GM21576 (cell line): ENCODE measurements at regions not wholly inside any gene's neighbourhood (a gene's known extent, or its start where the extent isn't known, plus 50 kb on each side); places are given as distances from the start of the nearest gene placed in this dataset.
"Not testable (repeated sequence)": the region's sequence is repeated elsewhere in the genome, so short reads cannot be mapped to it uniquely, and the experiment has no call there.

Experiments
- ATAC-seq: cut with Tn5 transposase; IDR thresholded peaks from one replicate; pipeline ENCODE4 v1.9.1; 2021; ENCODE audit warnings: mild to moderate bottlenecking, moderate library complexity; ENCODE audit not compliant: unreplicated experiment

DNA sequence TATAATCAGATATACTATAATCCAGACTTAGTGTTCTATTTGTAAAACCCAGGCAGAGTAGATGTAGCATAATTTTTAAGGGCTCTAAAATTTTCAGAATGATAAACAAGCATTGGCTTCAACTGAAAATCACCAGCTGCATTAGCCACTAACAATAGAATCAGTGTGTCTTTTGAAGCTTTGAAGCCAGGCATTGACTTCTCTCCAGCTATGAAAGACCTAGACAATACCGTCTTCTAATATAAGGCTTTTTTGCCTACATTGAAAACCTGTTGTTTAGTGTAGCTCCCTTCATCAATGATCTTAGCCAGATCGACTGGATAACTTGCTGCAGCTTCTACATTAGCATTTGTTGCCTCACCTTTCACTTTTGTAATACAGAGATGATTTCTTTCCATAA is 1877.3 kb upstream of the ACO1 start:
- ATAC-seq: no peak

GRCh38 chr9:30511666-30512065 is 1872.8 kb upstream of the ACO1 start:
- no peak for ATAC-seq

DNA sequence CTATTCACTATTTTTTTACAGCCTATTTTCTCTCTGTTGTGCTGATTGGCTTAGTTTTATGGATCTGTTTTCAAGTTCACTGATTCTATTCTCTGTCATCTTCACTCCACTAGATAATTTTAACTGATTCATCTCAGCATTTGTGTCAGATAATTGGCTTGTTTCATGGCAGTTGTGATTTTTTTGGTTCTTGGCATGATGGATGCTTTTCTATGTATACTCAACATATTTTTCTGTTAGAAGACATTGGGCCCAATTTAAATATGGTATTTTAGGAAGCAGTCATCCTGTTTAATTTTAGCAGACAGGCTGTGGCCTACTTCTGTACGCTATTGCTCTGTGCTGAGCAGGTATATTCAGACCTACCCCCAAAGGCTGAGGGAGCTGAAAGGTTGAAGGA is 1865.3 kb upstream of the ACO1 start:
- ATAC-seq: no peak

DNA sequence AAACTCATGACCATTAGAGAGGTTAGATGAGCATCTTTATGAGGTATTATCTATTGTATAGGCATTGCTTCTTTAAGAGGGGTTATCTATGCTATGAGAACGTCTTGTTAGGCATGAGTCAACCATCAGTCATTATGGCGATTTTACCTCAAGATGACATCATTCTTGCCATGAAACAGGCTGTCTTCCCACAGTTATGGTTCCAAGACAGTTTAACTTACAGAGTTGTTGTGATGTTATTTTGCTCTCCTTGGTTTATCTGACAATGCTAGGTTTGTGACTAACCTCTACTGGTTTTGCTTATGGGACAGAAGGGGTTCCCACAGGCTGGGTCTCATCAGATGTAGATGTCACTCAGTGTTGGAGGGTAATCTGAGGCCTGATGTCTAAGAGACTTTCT is 1864.7 kb upstream of the ACO1 start:
- ATAC-seq: no peak

DNA sequence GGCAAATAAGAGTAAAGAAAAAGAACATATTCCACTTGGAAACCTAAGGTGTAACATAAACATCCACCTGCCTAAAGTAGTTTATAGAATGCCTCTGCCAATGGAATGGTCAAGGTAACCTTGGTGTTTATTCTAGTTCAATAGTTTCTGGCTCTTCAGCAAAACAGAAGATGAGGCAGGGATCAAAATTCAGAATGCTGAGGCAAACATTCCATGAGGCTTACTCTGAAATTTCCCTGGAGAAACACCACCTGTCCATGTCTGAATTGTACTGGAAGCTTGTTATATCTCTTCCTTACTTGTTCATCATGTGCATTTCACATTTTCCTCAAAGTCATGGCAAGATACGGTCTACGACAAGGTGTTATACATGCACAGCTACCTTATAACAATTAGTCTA is 1862.4 kb upstream of the ACO1 start:
- ATAC-seq: no peak

DNA sequence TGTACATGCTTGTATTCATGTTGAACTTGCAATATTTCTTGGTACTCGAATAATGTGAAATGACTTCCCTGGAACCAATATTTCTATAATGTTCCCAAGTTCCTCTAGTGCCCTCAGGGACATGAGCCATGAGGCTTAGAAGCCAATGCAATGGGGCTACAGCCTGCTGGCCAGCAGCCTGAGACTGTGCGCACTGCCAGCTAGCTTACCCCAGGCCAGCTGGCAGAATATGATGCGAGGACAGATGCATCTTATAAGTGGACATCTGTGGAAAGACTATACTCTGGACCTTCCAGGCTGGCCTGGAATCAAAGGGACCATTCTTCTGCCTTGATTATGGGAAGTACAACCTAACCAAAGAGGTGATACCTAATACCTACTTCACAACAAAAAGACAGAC is 1862.0 kb upstream of the ACO1 start:
- ATAC-seq: no peak

- ATAC-seq: no peak
Observed at GRCh38 chr9:30524311-30524710, 1860.1 kb upstream of the ACO1 start.

DNA sequence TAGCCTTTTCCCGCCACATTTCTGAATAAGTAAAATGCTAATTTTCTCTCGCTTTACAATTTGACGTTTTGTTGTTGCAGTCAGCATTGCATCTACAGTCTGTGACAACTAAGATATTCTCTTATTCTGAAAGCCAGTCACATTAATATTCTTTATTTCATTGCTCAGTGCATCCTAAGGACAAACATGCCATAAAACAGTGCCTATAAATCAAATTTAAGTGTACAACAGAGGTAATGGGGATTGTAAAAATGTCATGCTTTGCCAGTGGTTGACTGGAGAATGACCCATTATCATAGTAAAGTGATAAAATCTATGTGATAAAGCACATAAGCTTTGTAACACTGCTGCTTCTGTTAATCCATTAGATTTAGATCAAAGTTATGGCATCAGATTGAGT is 1850.0 kb upstream of the ACO1 start:
- ATAC-seq: no peak

GRCh38 chr9:30534896-30535295 is 1849.5 kb upstream of the ACO1 start:
- no peak for ATAC-seq

DNA sequence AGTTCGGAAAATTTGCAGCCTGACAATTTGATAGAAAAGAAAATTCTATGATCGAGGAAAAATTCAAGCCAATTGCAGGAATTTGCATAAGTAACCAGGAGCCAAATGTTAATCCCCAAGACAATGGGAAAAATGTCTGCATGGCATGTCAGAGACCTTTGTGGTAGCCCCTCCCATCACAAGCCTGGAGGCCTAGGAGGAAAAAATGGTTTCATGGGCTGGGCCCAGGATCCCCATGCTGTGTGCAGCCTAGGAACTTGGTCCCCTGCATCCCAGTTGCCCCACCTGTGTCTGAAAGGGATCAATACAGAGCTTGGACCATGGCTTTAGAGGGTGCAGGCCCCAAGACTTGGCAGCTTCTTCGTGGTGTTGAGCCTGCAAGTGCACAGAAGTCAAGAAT is 1847.9 kb upstream of the ACO1 start:
- no peak for ATAC-seq

DNA sequence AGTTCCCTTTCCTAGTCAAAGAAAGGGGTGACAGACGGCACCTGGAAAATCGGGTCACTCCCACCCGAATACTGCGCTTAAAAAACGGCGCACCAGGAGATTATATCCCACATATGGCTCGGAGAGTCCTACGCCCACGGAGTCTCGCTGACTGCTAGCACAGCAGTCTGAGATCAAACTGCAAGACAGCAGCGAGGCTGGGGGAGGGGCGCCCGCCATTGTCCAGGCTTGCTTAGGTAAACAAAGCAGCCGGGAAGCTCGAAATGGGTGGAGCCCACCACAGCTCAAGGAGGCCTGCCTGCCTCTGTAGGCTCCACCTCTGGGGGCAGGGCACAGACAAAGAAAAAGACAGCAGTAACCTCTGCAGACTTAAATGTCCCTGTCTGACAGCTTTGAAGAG is 1844.7 kb upstream of the ACO1 start:
- ATAC-seq: not testable (repeated sequence)

DNA sequence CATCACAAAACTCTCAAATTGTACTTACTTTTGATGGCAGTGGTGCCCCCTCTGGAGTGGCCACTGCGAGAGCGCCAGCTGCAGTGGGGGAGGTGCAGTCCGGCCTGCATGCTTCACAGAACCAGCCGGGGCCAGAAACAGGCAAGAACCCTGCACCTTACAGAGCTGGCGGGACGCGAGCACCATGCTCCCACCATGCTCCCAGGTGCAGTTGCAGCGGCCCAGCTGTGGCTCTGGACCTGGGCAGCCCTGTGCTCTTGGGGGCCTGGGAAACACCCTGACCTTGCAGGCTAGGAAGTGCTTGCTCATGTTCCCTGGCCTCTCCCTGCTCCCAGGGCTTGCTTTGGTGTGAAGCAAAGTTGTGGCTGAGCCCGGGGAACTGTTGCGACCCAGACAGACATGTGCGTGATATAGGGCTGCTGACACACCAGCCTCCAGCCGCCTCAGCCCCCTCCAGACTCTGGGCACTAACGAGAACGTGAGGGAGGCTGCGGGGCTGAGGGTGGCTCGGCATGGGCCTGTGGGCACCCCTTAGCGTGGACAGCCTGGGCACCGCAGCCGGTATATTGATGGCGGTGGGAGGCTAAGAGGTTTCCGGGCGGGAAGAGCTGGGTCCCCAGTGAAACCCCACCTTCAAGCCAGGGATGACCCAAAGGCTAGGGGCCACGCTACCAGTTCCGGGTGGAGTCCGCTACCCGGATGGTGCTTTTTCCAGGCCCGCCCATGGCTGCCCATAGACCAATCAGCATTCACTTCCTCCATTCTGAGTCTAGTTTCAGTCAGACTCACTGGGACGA is 1809.9 kb upstream of the ACO1 start:
- no peak for ATAC-seq

DNA sequence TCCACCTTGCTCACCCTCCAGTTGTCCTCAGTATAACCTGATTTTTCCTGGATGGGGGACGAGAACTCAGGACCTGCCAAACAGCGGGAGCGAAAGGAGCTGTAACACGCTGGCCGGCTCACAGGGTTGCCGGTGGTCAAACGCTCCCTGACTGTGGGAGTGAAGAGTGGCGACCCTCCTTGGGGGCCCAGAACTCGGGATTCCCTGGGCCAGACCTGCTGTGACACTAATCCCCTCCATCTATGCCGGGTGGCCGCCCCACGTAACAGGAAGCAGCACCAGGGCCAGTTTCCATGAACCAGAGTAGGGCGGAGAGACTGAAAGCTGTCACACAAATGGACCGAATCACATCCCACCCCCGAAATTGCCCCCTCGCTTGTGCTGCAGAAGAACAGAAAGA is 1809.2 kb upstream of the ACO1 start:
- ATAC-seq: no peak

GRCh38 chr9:30575691-30576090 is 1808.8 kb upstream of the ACO1 start:
- ATAC-seq: no peak

GRCh38 chr9:30579810-30580209 is 1804.6 kb upstream of the ACO1 start:
- ATAC-seq: no peak

DNA sequence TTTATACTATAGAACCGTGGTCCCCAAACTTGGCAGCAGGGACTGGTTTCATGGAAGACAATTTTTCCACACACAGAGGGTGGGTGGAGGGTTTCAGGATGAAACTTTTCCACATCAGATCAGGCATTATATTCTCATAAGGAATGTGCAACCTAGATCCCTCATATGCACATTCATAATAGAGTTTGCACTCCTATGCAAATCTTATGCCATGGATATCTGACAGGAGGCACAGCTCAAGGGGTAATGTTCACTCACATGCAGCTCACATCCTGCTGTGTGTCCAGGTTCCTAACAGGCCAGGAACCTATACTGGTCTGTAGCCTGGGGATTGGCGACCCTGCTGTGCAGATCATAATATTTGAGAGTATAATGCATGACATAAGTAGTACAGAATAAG is 1802.2 kb upstream of the ACO1 start:
- no peak for ATAC-seq

DNA sequence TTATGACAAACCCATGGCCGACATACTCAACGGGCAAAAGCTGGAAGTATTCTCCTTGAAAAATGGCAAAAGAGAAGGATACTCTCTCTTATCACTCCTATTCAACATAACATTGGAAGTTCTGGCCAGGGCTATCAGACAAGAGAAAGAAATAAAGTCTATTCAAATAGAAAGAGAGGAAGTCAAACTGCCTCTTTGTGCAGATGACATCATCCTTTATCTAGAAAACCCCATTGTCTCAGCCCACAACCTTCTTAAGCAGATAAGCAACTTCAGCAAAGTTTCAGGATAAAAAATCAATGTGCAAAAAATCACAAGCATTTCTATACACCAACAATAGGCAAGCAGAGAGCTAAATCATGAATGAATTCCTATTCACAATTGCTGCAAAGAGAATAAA is 1799.9 kb upstream of the ACO1 start:
- no peak for ATAC-seq

GRCh38 chr9:30591461-30591860 is 1793.0 kb upstream of the ACO1 start:
- no peak for ATAC-seq

DNA sequence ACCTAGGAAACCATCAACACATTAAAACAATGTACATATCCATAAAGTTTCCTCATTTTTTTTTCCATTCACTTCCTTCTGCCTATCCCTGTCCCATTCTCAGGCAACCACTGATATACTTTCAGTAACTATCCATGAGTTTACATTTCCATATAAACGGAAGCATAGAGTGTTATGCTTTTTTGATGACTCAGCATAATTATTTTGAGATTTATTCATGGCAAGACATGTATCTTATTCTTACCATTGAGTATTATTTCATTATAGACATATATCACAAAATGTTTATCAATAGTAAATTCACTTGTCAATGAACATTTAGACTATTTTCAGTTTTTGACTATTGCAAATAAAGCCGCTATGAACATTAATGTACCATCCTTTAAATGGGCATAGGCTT is 1786.8 kb upstream of the ACO1 start:
- no peak for ATAC-seq

GRCh38 chr9:30605936-30606335 is 1778.5 kb upstream of the ACO1 start:
- no peak for ATAC-seq

DNA sequence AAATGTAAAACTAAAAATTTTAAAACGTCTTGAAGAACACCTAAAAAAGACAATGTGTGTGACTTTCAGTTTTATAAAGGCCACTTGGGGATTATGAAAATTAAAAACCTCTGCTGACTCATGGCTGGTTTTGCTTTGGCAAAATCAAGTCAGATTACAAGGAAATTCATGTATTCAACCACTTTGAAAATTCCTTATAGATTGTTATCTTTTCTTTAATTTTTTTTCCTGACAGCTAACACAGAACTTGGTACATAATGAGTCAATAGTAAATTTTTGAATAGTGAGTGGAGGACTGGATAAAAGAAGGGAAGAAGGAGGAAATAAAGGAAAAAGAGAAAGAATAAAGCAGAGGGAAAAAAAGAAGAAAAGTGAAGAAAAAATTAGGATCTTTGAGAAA is 1774.7 kb upstream of the ACO1 start:
- no peak for ATAC-seq

DNA sequence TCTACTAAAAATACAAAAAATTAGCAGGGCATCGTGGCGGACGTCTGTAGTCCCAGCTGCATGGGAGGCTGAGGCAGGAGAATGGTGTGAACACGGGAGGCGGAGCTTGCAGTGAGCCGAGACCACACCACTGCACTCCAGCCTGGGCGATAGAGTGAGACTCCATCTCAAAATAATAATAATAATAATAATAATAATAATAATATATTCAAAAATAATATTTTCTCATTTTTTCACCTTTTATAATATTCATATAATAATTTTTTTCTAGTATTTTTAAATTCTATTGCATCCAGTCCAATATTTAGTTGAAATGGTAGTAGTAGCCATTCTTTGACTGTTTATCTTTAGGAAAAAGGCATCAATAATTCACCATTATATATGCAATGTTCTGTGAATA is 1767.7 kb upstream of the ACO1 start:
- not testable (repeated sequence) for ATAC-seq

DNA sequence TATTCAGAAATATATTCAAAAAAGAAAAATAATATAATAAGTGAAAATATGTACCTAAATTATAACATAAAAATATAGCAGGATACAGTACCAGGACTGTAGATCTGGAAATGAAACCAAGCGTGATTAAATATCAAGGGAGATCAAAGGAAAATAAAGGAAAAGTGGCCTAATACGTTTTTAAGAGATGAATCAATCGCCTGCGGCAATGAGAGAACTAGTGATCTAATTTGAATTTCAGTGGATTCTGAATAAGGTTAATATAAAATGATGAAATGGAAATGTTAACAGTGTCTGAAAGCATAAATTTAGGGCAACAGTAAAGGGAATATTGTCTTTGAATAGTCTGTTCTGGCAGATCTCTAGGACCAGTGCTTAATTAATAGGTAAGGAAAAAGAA is 1761.9 kb upstream of the ACO1 start:
- ATAC-seq: no peak
